Kidney epithelial cell (primary cell): ENCODE measurements at regions not wholly inside any gene's neighbourhood (a gene's known extent, or its start where the extent isn't known, plus 50 kb on each side); places are given as distances from the start of the nearest gene placed in this dataset.
"Not testable (repeated sequence)": the region's sequence is repeated elsewhere in the genome, so short reads cannot be mapped to it uniquely, and the experiment has no call there.

Source experiments
- DNase-seq: peaks from one replicate; pipeline ENCODE4 v3.0.0-alpha.2; 2010; ENCODE audit warnings: low read depth
- H3K27me3 ChIP-seq: 2 replicates; pipeline ENCODE4 v1.6.0; 2011; ENCODE audit warnings: low read length; ENCODE audit not compliant: control insufficient read depth, insufficient read depth
- H3K36me3 ChIP-seq: 2 replicates; pipeline ENCODE4 v1.5.1; 2011; ENCODE audit warnings: low read length; ENCODE audit not compliant: control insufficient read depth, insufficient read depth
- H3K4me3 ChIP-seq: 2 replicates; pipeline ENCODE4 v1.5.1; 2011; ENCODE audit warnings: low read depth, mild to moderate bottlenecking, control low read depth, low read length
- CTCF ChIP-seq: IDR thresholded peaks from 2 replicates; pipeline ENCODE4 v1.5.1; 2011; ENCODE audit warnings: mild to moderate bottlenecking, moderate library complexity, low read length, control low read depth, inconsistent platforms; ENCODE audit not compliant: insufficient read depth, poor library complexity, severe bottlenecking

GRCh38 chr2:16093639-16094529 is 153.5 kb downstream of the MYCN start:
- TF ChIP-seq CTCF, result no peak
- no peak for DNase-seq
- no peaks in the 10 kb centered on the region for H3K27me3 ChIP-seq
- H3K4me3 ChIP-seq, result no peak overlapping the region
- H3K36me3 ChIP-seq, result no peaks in the 10 kb centered on the region

GRCh38 chr2:16092861-16093638 is 152.7 kb downstream of the MYCN start:
- Histone ChIP-seq H3K4me3 (no peak overlapping the region), H3K27me3 (no peaks in the 10 kb centered on the region), H3K36me3 (no peaks in the 10 kb centered on the region)
- DNase-seq, result no peak
- TF ChIP-seq CTCF, result no peak

- DNase-seq, result no peak
- H3K36me3 ChIP-seq, result no peaks in the 10 kb centered on the region
- TF ChIP-seq CTCF, result no peak
- no peak overlapping the region for H3K4me3 ChIP-seq
- no peaks in the 10 kb centered on the region for H3K27me3 ChIP-seq
These were observed 151.4 kb downstream of the MYCN start for GRCh38 chr2:16091576-16092282.

- no peak overlapping the region for H3K4me3 ChIP-seq
- no peaks in the 10 kb centered on the region for H3K27me3 ChIP-seq
- H3K36me3 ChIP-seq, result no peaks in the 10 kb centered on the region
- no peak for TF ChIP-seq CTCF
- DNase-seq, result no peak
These were observed 150.6 kb downstream of the MYCN start for GRCh38 chr2:16090650-16091575.

GRCh38 chr2:16089491-16089890 is 149.1 kb downstream of the MYCN start:
- DNase-seq, H3K36me3 ChIP-seq, H3K27me3 ChIP-seq, H3K4me3 ChIP-seq: not testable (repeated sequence)
